Prostate gland (tissue), 2 donors: ENCODE measurements at regions not wholly inside any gene's neighbourhood (a gene's known extent, or its start where the extent isn't known, plus 50 kb on each side); places are given as distances from the start of the nearest gene placed in this dataset.

Source experiments
- DNase-seq: peaks from one replicate; pipeline ENCODE4 v3.0.0-alpha.2; 2019; ENCODE audit warnings: low spot score
- H3K27ac ChIP-seq, 2 donors: fragments of 200-600 bp; sonication (generic); 2 replicates each; pipeline ENCODE4 v1.5.1; 2017 to 2019
- H3K27me3 ChIP-seq: fragments of 200-600 bp; sonication (generic); replicated peaks from 2 replicates; pipeline ENCODE4 v1.5.1; 2019; ENCODE audit not compliant: insufficient read depth
- H3K36me3 ChIP-seq, 2 donors: fragments of 200-600 bp; sonication (generic); 1 replicate in 1 of 2; 2 replicates in 1 of 2; pipeline versions ENCODE4 v1.5.1 to v1.8.1; 2017 to 2019
- H3K4me1 ChIP-seq: fragments of 200-600 bp; sonication (generic); replicated peaks from 2 replicates; pipeline ENCODE4 v1.5.1; 2019
- H3K4me3 ChIP-seq, 2 donors: fragments of 200-600 bp; sonication (generic); 2 replicates each; pipeline ENCODE4 v1.5.1; 2017 to 2019
- H3K9me3 ChIP-seq: fragments of 200-600 bp; sonication (generic); 2 replicates; pipeline ENCODE4 v1.5.1; 2017
- POLR2A ChIP-seq: fragments of 450-650 bp; IDR thresholded peaks from one replicate; pipeline ENCODE4 v1.6.1; 2016; ENCODE audit warnings: antibody characterized with exemption, mild to moderate bottlenecking
- POLR2AphosphoS5 ChIP-seq: sonication (generic); formaldehyde crosslinking; IDR thresholded peaks from one replicate; pipeline ENCODE4 v1.6.1; 2017; ENCODE audit warnings: antibody characterized with exemption
- WGBS: methylation state at CpG from one replicate; pipeline ENCODE4 v1.1.5; 2018; 5-methylcytosine and 5-hydroxymethylcytosine counted together
- intact Hi-C: fragments of 100-400 bp; cut with DNase I; formaldehyde crosslinking; loops from one replicate; pipeline ENCODE4 v1.14.2; 2022
- TF ChIP-seq, protein P1 (sequence below), 4 experiments: fragments of 200-600 bp in 2 of 4; fragments of 450-650 bp in 2 of 4; sonication (generic) in 2 of 4; IDR thresholded peaks; 1 replicate in 3 of 4; 2 replicates in 1 of 4; pipeline ENCODE4 v1.5.1; 2016 to 2019; ENCODE audit warnings: antibody characterized with exemption in 4 of 4, mild to moderate bottlenecking in 2 of 4, moderate library complexity in 2 of 4

DNA sequence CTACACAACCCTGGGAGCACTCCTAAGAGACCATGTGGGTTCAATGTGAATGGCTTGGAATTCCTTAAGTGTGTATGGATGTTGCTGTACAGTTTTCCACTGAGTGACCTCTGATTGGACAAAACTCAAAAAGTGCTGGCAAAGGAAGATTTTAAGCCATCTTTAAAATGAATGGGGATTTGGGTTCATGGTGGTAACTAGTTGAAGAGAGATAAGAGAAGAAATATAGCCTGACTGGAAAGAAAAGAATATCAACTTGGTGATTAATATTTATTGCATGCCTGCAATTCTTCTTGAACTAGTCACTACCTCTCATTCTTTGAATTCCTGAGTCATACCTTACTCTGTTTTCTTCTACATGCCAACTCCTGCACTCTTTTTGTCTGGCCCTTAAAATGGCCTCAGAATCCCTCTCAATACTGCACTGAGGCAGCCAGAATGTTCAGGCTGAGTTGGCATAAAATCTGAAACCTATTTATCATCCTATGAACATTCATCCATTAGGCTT, 124.7 kb downstream of the RPL22L1 start:
- H3K4me1 ChIP-seq: no peaks in the 10 kb centered on the region
- no peaks in the 10 kb centered on the region for H3K9me3 ChIP-seq
- H3K27ac ChIP-seq: no peak overlapping the region
- H3K36me3 ChIP-seq: no peaks in the 10 kb centered on the region
- H3K27me3 ChIP-seq: no peaks in the 10 kb centered on the region
- intact Hi-C loops: no loop called here
- DNase-seq: no peak
- no peak overlapping the region for H3K4me3 ChIP-seq
- no peak for TF ChIP-seq POLR2A
- no peak for TF ChIP-seq POLR2AphosphoS5
- TF ChIP-seq, protein P1, sequence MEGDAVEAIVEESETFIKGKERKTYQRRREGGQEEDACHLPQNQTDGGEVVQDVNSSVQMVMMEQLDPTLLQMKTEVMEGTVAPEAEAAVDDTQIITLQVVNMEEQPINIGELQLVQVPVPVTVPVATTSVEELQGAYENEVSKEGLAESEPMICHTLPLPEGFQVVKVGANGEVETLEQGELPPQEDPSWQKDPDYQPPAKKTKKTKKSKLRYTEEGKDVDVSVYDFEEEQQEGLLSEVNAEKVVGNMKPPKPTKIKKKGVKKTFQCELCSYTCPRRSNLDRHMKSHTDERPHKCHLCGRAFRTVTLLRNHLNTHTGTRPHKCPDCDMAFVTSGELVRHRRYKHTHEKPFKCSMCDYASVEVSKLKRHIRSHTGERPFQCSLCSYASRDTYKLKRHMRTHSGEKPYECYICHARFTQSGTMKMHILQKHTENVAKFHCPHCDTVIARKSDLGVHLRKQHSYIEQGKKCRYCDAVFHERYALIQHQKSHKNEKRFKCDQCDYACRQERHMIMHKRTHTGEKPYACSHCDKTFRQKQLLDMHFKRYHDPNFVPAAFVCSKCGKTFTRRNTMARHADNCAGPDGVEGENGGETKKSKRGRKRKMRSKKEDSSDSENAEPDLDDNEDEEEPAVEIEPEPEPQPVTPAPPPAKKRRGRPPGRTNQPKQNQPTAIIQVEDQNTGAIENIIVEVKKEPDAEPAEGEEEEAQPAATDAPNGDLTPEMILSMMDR (IDR thresholded peaks at IDR 0.05): no peak

DNA sequence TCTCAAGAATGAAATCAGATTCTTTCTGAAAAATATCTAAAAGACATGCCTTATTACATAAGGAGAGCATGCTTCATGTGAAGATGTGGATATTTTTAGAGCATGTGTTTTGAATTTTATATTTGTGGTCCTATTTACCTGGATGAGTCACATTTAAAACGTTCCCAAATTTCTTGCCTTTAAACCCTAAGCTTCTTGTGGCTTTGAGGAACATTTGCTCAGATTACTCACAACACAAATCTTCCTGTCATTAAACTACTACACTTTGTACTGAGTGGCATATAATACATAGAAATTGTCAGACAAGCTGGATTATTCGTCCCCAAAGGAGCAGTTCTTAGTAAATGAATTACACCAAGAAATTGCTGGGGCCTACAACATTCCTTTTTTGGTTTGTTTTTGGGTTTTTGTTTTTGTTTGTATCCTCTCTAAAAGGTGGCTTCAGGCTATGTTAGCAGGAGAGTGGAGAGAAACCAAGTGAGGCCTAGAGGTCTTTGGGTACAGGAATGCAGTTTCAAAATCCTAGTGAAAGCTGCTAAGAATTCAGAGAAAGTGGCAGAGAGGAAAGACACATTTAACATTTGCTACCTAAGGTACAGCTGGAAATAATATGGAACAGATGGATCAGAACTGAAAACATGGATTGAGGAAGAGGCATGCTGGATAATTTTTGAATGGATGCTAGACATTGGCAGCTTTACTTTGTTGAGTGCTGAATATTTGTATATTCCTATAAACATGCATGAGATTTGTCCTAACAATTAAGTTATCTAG, 128.1 kb downstream of the RPL22L1 start:
- no peak overlapping the region for H3K4me3 ChIP-seq
- no peak for DNase-seq
- 20% methylated on average over 2 of the region's 2 CpGs for WGBS
- H3K36me3 ChIP-seq: no peaks in the 10 kb centered on the region
- intact Hi-C loops: no loop called here
- TF ChIP-seq POLR2A: no peak
- no peak for TF ChIP-seq POLR2AphosphoS5
- no peaks in the 10 kb centered on the region for H3K9me3 ChIP-seq
- no peaks in the 10 kb centered on the region for H3K27me3 ChIP-seq
- H3K4me1 ChIP-seq: no peaks in the 10 kb centered on the region
- peak overlapping the region; percentile 43 to 73 for H3K27ac ChIP-seq

DNA sequence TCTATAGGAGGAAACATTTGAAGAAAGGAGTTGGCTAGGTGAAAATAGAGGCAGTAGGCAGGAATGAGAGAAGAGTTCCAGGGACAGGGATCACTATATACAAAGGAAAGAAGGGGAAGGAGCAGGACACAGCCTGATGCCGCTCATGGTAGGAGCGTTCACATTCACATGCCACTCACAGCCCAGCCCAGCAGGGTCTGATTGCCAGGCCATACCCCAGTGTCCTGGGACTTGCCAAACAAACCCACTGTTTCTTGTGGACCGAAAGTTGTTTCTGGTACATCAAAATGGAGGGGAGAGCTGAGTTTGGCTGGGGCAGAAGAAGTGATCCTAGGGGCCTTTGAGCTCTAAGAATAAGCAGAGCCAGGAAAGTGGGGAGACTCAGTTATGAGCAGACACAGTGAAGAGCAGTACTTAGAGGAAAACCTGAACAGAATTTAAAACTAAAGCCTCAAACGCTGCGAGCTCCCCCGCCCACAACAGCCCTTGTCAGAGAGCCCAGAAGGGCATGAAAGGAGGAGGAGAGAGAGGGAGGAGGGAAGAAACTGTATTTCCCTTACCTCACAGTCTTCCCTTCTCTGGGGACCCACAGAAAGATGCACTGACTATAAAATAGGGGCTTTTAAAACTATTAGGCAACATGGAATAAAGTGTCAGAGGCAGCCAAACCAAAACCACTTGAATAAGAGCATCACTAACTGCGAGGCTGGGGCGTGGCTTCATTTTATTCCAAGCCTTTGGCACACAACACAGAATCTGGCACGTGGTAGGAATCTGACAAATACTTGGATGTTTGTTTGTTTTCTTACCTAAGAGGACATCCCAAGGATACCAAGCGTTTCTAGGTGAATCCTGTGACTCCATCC, 129.0 kb downstream of the RPL22L1 start:
- no peaks in the 10 kb centered on the region for H3K4me1 ChIP-seq
- H3K27me3 ChIP-seq: no peaks in the 10 kb centered on the region
- H3K9me3 ChIP-seq: no peaks in the 10 kb centered on the region
- TF ChIP-seq POLR2A (no peak), POLR2AphosphoS5 (peak; percentile 58)
- TF ChIP-seq, protein P1 (IDR thresholded peaks at IDR 0.05): no peak
- H3K36me3 ChIP-seq: no peaks in the 10 kb centered on the region
- peak; percentile 52 for DNase-seq
- intact Hi-C loops: no loop called here
- no peak overlapping the region for H3K4me3 ChIP-seq
- 27% methylated on average over 10 of the region's 10 CpGs for WGBS
- H3K27ac ChIP-seq: peak overlapping the region; percentile 43 to 73

DNA sequence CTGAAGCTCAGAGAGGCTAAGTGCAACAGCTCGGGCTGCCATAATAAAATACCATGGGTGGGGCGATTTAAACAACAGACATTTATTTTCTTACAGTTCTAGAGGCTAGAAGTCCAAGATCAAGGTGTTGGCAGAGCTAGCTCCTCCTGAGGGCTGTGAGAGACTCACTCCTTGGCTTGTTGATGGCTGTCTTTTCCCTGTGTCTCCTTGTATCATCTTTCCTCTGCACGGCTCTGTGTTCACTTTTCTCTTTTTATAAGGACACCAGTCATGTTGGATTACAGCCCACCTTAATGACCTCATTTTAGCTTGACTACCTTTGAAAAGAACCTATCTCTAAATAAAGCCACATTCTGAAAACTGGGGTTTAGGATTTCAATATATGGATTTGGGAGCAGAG, 129.7 kb downstream of the RPL22L1 start:
- TF ChIP-seq, protein P1 (IDR thresholded peaks at IDR 0.05): no peak
- TF ChIP-seq POLR2AphosphoS5 (no peak), POLR2A (no peak)
- Histone ChIP-seq H3K9me3 (no peaks in the 10 kb centered on the region), H3K27ac (peak overlapping the region; percentile 43 to 73), H3K27me3 (no peaks in the 10 kb centered on the region), H3K4me3 (no peak overlapping the region), H3K4me1 (no peaks in the 10 kb centered on the region), H3K36me3 (no peaks in the 10 kb centered on the region)
- 66% methylated on average over 3 of the region's 3 CpGs for WGBS
- DNase-seq: no peak
- intact Hi-C loops: no loop called here

DNA sequence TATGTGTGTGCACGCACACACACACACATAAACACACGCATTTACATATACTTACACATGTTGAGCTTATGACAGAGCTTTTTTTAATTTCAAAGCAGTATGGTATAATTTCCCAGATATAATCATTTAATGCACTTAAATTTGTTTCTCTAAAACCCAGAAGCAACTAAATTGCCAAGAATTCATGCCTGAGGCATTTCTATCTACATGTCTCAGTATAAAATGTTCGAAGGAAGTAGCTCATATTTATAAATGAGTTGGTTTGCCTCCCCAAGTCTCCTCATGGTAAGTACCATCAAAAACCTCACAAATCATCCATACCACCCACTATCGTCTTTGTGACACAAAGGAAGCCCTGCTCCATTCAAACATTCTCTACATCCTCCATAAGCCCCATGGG, 130.6 kb downstream of the RPL22L1 start:
- no peak for TF ChIP-seq POLR2AphosphoS5
- TF ChIP-seq, protein P1 (IDR thresholded peaks at IDR 0.05): no peak
- TF ChIP-seq POLR2A: no peak
- no peaks in the 10 kb centered on the region for H3K4me1 ChIP-seq
- no peak for DNase-seq
- no peaks in the 10 kb centered on the region for H3K36me3 ChIP-seq
- H3K27me3 ChIP-seq: no peaks in the 10 kb centered on the region
- no peaks in the 10 kb centered on the region for H3K9me3 ChIP-seq
- WGBS: 88% methylated on average over 4 of the region's 4 CpGs
- intact Hi-C loops: no loop called here
- H3K4me3 ChIP-seq: no peak overlapping the region
- H3K27ac ChIP-seq: no peak overlapping the region
